ENCODE measurements at regions not wholly inside any gene's neighbourhood (a gene's known extent, or its start where the extent isn't known, plus 50 kb on each side); places are given as distances from the start of the nearest gene placed in this dataset.

DNA sequence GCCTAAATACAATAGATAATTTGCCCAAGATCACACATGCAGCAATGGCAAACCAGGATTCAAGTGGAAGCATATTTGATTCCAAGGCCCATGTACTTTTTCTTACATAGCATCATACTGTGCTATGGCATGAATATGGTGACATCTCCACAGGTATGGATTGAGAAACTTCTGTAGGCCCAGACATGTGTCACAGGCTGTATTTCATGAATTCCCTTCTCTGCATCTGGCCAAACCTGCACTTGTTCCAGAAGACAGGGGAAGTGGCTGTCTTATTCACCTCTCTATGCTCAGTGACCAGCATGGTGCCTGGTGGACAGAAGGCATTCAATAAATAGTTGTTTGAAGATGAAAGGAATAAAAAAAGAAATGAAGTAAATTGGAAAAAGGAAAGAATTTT lies 77.3 kb upstream of the TMEM164 start:
- Histone ChIP-seq H3K4me3 (no peak overlapping the region), H3K27ac (no peak overlapping the region)

DNA sequence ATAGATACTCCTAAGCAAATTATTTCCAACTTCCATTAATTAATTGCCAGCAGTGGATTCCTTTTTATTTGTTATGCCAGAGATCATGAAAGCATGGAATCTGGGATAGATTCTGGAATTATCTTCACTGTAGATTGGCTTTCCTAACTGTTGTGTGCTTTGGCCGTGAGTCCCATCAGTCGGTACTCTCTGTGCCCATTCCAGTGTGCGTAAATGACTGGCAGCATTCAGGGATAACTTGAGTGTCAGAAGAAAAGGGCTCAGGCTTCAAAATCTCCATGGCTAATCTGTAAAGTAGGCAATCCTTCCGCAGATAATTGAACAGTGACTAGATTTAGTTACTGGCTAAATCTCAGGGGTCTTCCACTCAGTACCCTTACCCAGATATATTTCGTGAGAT lies 76.8 kb upstream of the TMEM164 start:
- no peak overlapping the region for H3K27ac ChIP-seq
- no peak overlapping the region for H3K4me3 ChIP-seq

DNA sequence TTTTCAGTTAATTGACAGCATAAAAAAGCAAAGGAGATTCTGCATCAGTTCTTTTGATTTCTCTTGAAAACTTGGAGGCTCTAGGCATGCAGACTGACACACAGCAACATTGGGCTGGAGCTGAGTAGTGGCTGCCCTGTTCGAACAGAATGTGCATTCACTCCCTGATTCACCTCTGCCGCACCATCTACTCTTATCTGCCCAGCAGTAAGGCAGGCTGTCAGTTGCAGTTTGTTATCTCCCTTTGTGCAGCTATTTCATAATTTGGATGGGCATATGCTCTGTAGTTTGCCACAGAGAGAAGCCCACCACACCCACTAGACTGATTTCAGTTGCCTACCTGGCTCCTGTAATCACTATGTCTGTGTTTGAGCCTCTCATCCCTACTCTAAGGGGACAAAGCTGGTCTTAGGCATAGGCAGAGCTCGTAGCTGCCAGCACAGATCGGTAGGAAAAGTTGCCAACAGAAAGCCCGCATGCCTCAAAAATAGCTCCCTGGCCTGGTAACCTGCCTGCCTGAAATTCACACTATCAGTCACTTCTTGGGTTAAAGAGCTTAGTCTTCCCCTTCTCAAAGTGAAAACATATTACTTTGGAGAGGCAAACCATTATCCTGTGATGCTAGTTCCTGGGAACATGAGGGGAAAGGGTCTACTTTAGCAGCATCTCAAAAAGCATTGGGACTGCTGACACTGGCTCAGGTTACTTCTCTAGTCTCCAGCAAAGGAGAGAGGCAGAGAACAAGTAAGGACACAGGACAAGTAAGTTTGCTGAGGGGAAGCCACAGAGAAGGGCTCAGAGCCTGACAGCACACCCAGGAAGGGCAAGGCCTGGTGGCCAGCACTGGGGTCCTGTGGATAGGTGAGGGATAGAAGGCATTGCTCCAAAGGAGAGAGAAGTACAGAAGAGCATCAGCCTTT lies 75.9 kb upstream of the TMEM164 start:
- Histone ChIP-seq H3K4me3 (no peak overlapping the region), H3K27ac (no peak overlapping the region)

DNA sequence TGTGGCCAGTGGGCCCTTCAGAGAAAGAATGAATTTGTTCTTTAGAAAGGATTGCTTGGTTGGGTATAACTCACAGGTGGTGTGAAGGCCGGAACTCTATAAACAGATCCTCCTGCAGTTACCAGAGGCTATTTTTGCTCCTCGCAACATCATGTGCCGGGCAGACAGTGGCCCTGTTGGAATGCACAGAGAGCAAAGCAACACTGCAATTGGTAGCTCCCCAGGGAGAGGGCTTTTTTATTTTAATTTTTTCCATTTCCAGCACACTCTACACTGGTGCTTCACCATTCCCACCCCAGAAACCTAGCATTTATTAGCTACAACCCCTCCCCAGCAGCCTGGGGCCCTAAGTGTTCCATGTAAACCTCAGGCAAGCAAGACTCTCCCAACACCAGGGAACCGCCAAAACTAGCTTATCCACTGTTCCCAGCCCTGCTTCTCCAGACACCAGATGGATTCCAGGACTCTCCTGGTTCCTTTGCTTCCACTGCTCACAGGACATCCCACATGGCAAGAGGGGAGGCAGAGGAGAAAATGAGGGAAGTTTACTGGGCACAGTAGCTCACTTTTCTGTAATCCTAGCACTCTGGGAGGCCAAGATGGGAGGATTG lies 75.1 kb upstream of the TMEM164 start:
- Histone ChIP-seq H3K27ac (no peak overlapping the region), H3K4me3 (no peak overlapping the region)

- Histone ChIP-seq H3K4me3 (no peak overlapping the region), H3K27ac (no peak overlapping the region)
Observed at GRCh38 chrX:109928596-109929335, 74.1 kb upstream of the TMEM164 start.

- Histone ChIP-seq H3K4me3 (no peak overlapping the region), H3K27ac (no peak overlapping the region)
Observed at GRCh38 chrX:109931677-109932076, 71.2 kb upstream of the TMEM164 start.

GRCh38 chrX:109934434-109934833 lies 68.5 kb upstream of the TMEM164 start:
- Histone ChIP-seq H3K27ac (no peak overlapping the region), H3K4me3 (no peak overlapping the region)

DNA sequence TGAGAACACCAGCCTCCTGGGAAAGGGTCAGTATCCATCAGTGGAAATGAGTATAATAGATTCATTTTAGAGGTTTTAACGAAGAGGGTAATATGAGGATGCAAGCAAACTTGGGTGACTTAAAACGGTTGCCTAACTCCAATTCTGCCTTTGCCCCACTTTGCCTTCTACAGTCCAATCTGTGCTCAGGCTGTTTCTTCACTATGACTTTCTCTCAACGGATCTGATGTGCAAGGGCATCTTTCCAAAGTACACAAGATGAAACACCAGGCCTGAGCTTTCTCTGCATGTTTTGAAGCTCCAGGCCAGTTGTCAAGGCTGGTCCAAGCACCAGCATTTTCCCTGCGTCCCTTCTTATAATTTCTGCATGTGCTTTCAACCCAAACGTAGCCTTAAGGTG lies 68.0 kb upstream of the TMEM164 start:
- no peak overlapping the region for H3K27ac ChIP-seq
- no peak overlapping the region for H3K4me3 ChIP-seq

DNA sequence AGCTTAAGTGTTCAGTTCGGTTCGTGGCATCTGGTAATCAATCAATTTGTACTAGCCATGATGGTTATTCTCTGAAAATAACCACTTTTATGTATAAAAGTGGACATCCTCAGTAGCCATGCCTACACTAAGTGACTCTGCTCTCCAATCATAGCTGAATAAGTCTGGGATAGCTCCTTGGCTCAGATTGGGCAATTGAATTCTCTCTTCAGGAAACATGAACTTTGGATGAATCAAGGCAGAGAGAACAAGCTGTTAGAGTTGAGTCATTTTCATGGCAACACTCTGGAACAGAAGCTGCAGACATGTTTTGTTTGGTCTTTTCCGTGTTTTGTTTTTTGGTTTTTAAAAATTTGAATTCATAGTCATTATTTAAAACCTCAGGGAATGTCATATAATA lies 66.8 kb upstream of the TMEM164 start:
- Histone ChIP-seq H3K27ac (no peak overlapping the region), H3K4me3 (no peak overlapping the region)

GRCh38 chrX:109936598-109936997 lies 66.3 kb upstream of the TMEM164 start:
- no peak overlapping the region for H3K4me3 ChIP-seq

DNA sequence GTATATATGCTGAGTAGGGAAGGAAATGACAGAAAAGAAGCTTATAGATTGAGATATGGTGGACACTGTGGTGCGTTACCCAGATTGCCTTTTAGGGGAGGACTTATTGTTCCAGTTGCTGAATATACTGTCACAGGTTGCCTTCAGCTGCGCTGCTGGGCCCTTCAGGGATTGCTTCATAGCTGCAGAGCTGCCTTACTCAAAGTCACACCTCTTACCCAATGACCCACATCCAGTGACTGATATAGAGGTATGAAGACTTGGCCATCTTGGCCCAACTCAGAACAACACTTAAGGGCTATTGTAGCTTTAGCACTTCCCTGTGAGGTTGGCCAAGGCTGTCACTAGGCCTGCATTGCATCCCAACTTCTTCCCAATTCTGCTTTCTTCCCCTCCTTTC lies 63.4 kb upstream of the TMEM164 start:
- Histone ChIP-seq H3K27ac (no peak overlapping the region), H3K4me3 (no peak overlapping the region)

More at GRCh38 chrX:109936598-109936997, 66.3 kb upstream of the TMEM164 start:
- no peak overlapping the region for H3K27ac ChIP-seq

DNA sequence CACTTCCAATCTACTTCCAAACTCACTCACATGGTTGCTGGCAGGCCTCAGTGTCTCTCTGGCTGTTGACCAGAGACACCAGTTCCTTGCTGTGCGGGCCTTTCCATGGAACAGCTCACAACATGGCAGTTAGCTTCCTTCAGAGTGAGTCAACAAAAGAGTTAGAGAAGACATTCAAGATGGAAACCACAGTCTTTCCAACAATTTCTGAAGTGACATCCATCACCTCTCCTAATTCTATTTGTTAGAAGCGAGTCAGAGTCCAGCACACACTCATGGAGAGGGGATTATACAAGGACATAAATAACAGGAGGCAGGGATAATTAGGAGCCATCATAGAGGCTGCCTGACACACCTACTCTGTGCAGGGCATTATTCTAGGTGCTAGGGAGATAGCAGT lies 62.5 kb upstream of the TMEM164 start:
- Histone ChIP-seq H3K4me3 (no peak overlapping the region), H3K27ac (no peak overlapping the region)

- Histone ChIP-seq H3K27ac (no peak overlapping the region), H3K4me3 (no peak overlapping the region)
Observed at GRCh38 chrX:109943092-109943739, 59.7 kb upstream of the TMEM164 start.

DNA sequence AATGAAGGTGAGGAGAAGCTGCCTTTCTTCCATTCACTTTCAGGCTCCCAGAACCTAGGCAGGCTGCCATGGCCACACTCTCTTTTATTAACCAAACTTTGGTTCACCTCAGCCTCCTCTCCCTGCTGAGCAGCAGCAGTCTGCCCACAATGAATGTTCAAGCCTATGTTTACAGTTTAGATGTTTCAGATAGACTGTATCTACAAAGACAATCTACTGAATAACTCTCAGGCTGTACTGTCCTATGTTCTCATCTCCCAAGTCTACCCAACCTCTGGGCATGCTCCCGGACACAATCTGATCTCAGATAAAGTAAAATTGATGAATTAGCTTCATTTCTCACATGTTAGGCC lies 59.2 kb upstream of the TMEM164 start:
- no peak overlapping the region for H3K27ac ChIP-seq

GRCh38 chrX:109952050-109952449 lies 50.9 kb upstream of the TMEM164 start:
- H3K4me3 ChIP-seq, result no peak overlapping the region

More for the DNA sequence above, 59.2 kb upstream of the TMEM164 start:
- H3K4me3 ChIP-seq, result no peak overlapping the region

GRCh38 chrX:109952985-109953905 lies 49.7 kb upstream of the TMEM164 start:
- Histone ChIP-seq H3K4me3 (no peak overlapping the region), H3K27ac (no peak overlapping the region)

More at GRCh38 chrX:109952050-109952449, 50.9 kb upstream of the TMEM164 start:
- no peak overlapping the region for H3K27ac ChIP-seq
